Testis (tissue), 2 donors: ENCODE measurements at regions not wholly inside any gene's neighbourhood (a gene's known extent, or its start where the extent isn't known, plus 50 kb on each side); places are given as distances from the start of the nearest gene placed in this dataset.

Experiments used
- DNase-seq: peaks from one replicate; pipeline ENCODE4 v3.0.0-alpha.2; 2019
- H3K27ac ChIP-seq, 2 donors: fragments of 200-600 bp; sonication (generic); one replicate each; pipeline ENCODE4 v1.5.1; 2019
- H3K27me3 ChIP-seq: fragments of 200-600 bp; sonication (generic); one replicate; pipeline ENCODE4 v1.5.1; 2019
- H3K36me3 ChIP-seq: fragments of 200-600 bp; sonication (generic); one replicate; pipeline ENCODE4 v1.5.1; 2017; ENCODE audit warnings: low read depth; ENCODE audit errors: missing control alignments
- H3K4me1 ChIP-seq: fragments of 200-600 bp; sonication (generic); one replicate; pipeline ENCODE4 v1.5.1; 2019
- H3K4me3 ChIP-seq, 2 donors: fragments of 200-600 bp; sonication (generic); one replicate each; pipeline ENCODE4 v1.5.1; 2017 to 2019
- H3K9me3 ChIP-seq: fragments of 200-600 bp; sonication (generic); one replicate; pipeline ENCODE4 v1.5.1; 2017
- POLR2A ChIP-seq: fragments of 450-650 bp; IDR thresholded peaks from one replicate; pipeline ENCODE4 v1.6.1; 2017; ENCODE audit warnings: antibody characterized with exemption, mild to moderate bottlenecking, moderate library complexity
- WGBS, 2 donors: methylation state at CpG; one replicate each; pipeline ENCODE4 v1.1.5; 2018; 5-methylcytosine and 5-hydroxymethylcytosine counted together
- intact Hi-C: fragments of 100-400 bp; cut with DNase I; formaldehyde crosslinking; loops from one replicate; pipeline ENCODE4 v1.15.1; 2023; ENCODE audit warnings: low total_unique reads
- TF ChIP-seq, protein P1 (sequence below), 3 experiments: fragments of 450-650 bp in 2 of 3; fragments of 200-600 bp in 1 of 3; sonication (generic) in 1 of 3; IDR thresholded peaks; one replicate each; pipeline ENCODE4 v1.5.1; 2016 to 2019; ENCODE audit warnings: antibody characterized with exemption in 3 of 3, mild to moderate bottlenecking in 2 of 3, moderate library complexity in 1 of 3

GRCh38 chr2:114261366-114261765 is 181.1 kb upstream of the DPP10 start:
- TF ChIP-seq POLR2A = no peak
- TF ChIP-seq, protein P1, sequence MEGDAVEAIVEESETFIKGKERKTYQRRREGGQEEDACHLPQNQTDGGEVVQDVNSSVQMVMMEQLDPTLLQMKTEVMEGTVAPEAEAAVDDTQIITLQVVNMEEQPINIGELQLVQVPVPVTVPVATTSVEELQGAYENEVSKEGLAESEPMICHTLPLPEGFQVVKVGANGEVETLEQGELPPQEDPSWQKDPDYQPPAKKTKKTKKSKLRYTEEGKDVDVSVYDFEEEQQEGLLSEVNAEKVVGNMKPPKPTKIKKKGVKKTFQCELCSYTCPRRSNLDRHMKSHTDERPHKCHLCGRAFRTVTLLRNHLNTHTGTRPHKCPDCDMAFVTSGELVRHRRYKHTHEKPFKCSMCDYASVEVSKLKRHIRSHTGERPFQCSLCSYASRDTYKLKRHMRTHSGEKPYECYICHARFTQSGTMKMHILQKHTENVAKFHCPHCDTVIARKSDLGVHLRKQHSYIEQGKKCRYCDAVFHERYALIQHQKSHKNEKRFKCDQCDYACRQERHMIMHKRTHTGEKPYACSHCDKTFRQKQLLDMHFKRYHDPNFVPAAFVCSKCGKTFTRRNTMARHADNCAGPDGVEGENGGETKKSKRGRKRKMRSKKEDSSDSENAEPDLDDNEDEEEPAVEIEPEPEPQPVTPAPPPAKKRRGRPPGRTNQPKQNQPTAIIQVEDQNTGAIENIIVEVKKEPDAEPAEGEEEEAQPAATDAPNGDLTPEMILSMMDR (IDR thresholded peaks at IDR 0.05) = no peak
- Histone ChIP-seq H3K4me3 (no peak overlapping the region), H3K27me3 (no peaks in the 10 kb centered on the region), H3K27ac (no peak overlapping the region), H3K36me3 (no peaks in the 10 kb centered on the region), H3K4me1 (no peaks in the 10 kb centered on the region), H3K9me3 (no peaks in the 10 kb centered on the region)
- DNase-seq = no peak
- intact Hi-C loops = no loop called here

DNA sequence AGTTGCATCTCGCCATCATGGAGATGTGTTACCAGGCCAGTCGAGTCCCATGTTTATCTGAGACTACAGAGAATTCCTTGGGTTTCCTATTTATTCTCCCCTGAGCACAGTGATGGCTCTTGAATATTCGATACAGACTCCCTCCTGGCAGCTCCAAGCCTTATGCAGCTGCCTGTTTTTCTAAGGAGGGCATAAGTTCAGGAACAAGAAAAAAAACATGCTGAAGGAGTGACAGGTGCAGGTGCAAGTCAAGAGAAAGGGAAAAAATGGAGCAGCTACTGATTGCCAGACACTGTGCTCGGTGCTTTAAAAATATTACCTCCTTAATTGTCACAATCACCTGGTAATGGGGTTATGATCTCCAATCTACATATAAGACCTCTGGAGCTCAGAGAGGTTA is 177.2 kb upstream of the DPP10 start:
- TF ChIP-seq, protein P1 (IDR thresholded peaks at IDR 0.05) = no peak
- no peak for TF ChIP-seq POLR2A
- H3K9me3 ChIP-seq = no peaks in the 10 kb centered on the region
- no peak for DNase-seq
- intact Hi-C loops = no loop called here
- no peaks in the 10 kb centered on the region for H3K27me3 ChIP-seq
- H3K4me1 ChIP-seq = no peaks in the 10 kb centered on the region
- no peak overlapping the region for H3K4me3 ChIP-seq
- H3K27ac ChIP-seq = no peak overlapping the region
- H3K36me3 ChIP-seq = no peaks in the 10 kb centered on the region
- WGBS, 2 donors = 70 to 81% methylated on average over 4 of the region's 4 CpGs

- no peak for DNase-seq
- H3K27ac ChIP-seq = no peak overlapping the region
- H3K4me3 ChIP-seq = no peak overlapping the region
- intact Hi-C loops = no loop called here
- H3K36me3 ChIP-seq = no peaks in the 10 kb centered on the region
- no peaks in the 10 kb centered on the region for H3K27me3 ChIP-seq
- H3K9me3 ChIP-seq = no peaks in the 10 kb centered on the region
- TF ChIP-seq, protein P1 (IDR thresholded peaks at IDR 0.05) = no peak
- no peak for TF ChIP-seq POLR2A
- no peaks in the 10 kb centered on the region for H3K4me1 ChIP-seq
Observed at GRCh38 chr2:114274957-114275356, 167.5 kb upstream of the DPP10 start.

DNA sequence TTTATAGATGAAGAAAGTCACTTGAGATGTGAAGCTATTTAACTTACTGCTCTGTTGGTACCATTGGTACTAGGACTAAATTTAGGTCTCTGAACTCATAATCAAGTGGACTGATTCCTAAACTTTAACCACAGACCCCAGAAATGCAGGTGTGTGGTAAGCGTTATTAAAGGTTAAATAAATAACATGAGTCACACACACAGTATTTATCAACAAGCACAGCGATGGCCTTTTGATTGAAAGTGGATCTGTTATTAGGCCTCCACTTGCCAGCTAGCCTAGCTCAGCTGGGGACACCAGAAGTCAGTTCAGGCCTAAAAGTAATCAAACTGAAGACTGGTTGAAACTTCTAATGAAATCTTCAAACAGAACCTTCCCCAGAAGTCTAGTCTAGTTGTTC is 161.3 kb upstream of the DPP10 start:
- WGBS, 2 donors = 91 to 94% methylated on average over 2 of the region's 2 CpGs
- intact Hi-C loops = no loop called here
- no peak for DNase-seq

DNA sequence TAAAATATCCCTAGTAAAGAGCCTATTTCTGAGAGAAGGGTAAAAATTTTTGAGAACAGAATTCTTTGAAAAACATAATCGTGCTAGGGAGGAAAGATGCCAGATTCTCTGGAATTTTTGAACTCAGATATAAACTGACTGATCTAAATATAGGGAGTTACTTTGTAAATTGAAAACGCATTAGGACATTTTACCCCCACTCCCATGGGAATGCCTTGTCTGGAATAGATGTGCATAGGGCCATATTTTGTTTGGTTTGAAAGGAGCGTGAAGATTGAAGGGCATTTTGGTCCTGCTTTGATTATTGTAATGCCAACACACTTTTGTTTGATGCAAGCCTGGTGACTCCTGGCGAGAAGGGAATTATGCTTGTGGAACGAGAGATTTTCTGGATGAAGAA is 158.7 kb upstream of the DPP10 start:
- no peak for DNase-seq
- Histone ChIP-seq H3K9me3 (no peaks in the 10 kb centered on the region), H3K27ac (no peak overlapping the region), H3K4me3 (no peak overlapping the region), H3K4me1 (no peaks in the 10 kb centered on the region), H3K36me3 (no peaks in the 10 kb centered on the region), H3K27me3 (no peaks in the 10 kb centered on the region)
- no peak for TF ChIP-seq POLR2A
- TF ChIP-seq, protein P1 (IDR thresholded peaks at IDR 0.05) = no peak
- intact Hi-C loops = no loop called here
- WGBS, 2 donors = 59 to 64% methylated on average over 5 of the region's 5 CpGs

More for the DNA sequence above, 161.3 kb upstream of the DPP10 start:
- Histone ChIP-seq H3K36me3 (no peaks in the 10 kb centered on the region), H3K27me3 (no peaks in the 10 kb centered on the region), H3K4me3 (no peak overlapping the region), H3K4me1 (no peaks in the 10 kb centered on the region), H3K9me3 (no peaks in the 10 kb centered on the region), H3K27ac (no peak overlapping the region)
- TF ChIP-seq, protein P1 (IDR thresholded peaks at IDR 0.05) = no peak
- TF ChIP-seq POLR2A = no peak
